ENCODE measurements at regions not wholly inside any gene's neighbourhood (a gene's known extent, or its start where the extent isn't known, plus 50 kb on each side); places are given as distances from the start of the nearest gene placed in this dataset.
"Not testable (repeated sequence)": the region's sequence is repeated elsewhere in the genome, so short reads cannot be mapped to it uniquely, and the experiment has no call there.

- no peak overlapping the region for H3K4me3 ChIP-seq (ENCODE audit: control insufficient read depth, low read depth, low read length)
- no peak for TF ChIP-seq CTCF (IDR thresholded peaks at IDR 0.05; ENCODE audit: control insufficient read depth, insufficient read depth, low read depth, low read length, missing control alignments)
- peak; percentile 20 for DNase-seq (ENCODE audit: low read depth)
These were observed 117.0 kb upstream of the UST start for GRCh38 chr6:148629592-148630465.

GRCh38 chr6:148635070-148635743, 111.6 kb upstream of the UST start:
- H3K4me3 ChIP-seq (ENCODE audit: control insufficient read depth, low read depth, low read length) = no peak overlapping the region
- no peak for TF ChIP-seq CTCF (IDR thresholded peaks at IDR 0.05; ENCODE audit: control insufficient read depth, insufficient read depth, low read depth, low read length, missing control alignments)
- DNase-seq (ENCODE audit: low read depth) = no peak

GRCh38 chr6:148641836-148642235, 105.0 kb upstream of the UST start:
- H3K4me3 ChIP-seq (ENCODE audit: control insufficient read depth, low read depth, low read length); DNase-seq (ENCODE audit: low read depth): not testable (repeated sequence)

GRCh38 chr6:148643208-148643607, 103.6 kb upstream of the UST start:
- not testable (repeated sequence) for H3K4me3 ChIP-seq (ENCODE audit: control insufficient read depth, low read depth, low read length); DNase-seq (ENCODE audit: low read depth)

- not testable (repeated sequence) for H3K4me3 ChIP-seq (ENCODE audit: control insufficient read depth, low read depth, low read length); DNase-seq (ENCODE audit: low read depth)
These were observed 101.8 kb upstream of the UST start for GRCh38 chr6:148645049-148645448.

- no peak for TF ChIP-seq CTCF (IDR thresholded peaks at IDR 0.05; ENCODE audit: control insufficient read depth, insufficient read depth, low read depth, low read length, missing control alignments)
- no peak for DNase-seq (ENCODE audit: low read depth)
- H3K4me3 ChIP-seq (ENCODE audit: control insufficient read depth, low read depth, low read length) = no peak overlapping the region
These were observed 97.9 kb upstream of the UST start for GRCh38 chr6:148648754-148649453.

- no peak overlapping the region for H3K4me3 ChIP-seq (ENCODE audit: control insufficient read depth, low read depth, low read length)
- DNase-seq (ENCODE audit: low read depth) = no peak
- TF ChIP-seq CTCF (IDR thresholded peaks at IDR 0.05; ENCODE audit: control insufficient read depth, insufficient read depth, low read depth, low read length, missing control alignments) = no peak
These were observed 97.3 kb upstream of the UST start for GRCh38 chr6:148649454-148649963.

GRCh38 chr6:148650941-148651505, 95.8 kb upstream of the UST start:
- H3K4me3 ChIP-seq (ENCODE audit: control insufficient read depth, low read depth, low read length) = no peak overlapping the region
- no peak for TF ChIP-seq CTCF (IDR thresholded peaks at IDR 0.05; ENCODE audit: control insufficient read depth, insufficient read depth, low read depth, low read length, missing control alignments)
- no peak for DNase-seq (ENCODE audit: low read depth)
